ENCODE measurements at regions not wholly inside any gene's neighbourhood (a gene's known extent, or its start where the extent isn't known, plus 50 kb on each side); places are given as distances from the start of the nearest gene placed in this dataset.

DNA sequence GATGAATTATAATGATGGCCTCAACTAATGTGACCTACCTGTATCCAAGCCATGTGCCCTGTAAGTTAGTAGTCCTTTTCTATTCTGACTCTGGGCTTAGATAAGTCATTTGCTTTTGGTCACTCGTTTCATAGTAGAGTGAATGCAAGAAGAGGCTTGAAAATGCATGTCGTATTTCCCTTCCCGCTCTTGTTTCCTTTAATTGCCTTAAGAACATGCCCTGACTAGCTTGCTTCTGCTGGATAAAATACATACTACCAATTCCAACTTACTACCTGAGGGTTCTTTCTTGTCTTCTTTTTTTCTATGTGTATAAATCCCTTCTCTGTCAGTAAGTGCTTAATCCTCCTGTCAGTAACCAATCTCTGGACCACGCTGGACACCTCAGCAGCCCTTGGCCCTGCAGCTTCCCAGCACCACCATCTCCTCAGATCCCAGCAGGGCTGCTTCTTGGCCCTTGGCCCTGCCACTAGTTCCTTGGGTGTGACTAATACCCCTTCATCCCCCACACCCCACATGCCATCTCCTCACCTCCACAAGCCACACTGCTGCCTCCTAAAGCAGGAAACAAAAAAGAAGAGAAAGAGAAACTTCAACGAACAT, 771.7 kb downstream of the IGSF11 start:
- no peak for DNase-seq (ENCODE audit: extremely low spot score in 2 of 2)
- H3K9me3 ChIP-seq, result no peaks in the 10 kb centered on the region
- no peaks in the 10 kb centered on the region for H3K36me3 ChIP-seq
- H3K27ac ChIP-seq, result no peak overlapping the region
- no peaks in the 10 kb centered on the region for H3K4me1 ChIP-seq
- TF ChIP-seq, protein P1, sequence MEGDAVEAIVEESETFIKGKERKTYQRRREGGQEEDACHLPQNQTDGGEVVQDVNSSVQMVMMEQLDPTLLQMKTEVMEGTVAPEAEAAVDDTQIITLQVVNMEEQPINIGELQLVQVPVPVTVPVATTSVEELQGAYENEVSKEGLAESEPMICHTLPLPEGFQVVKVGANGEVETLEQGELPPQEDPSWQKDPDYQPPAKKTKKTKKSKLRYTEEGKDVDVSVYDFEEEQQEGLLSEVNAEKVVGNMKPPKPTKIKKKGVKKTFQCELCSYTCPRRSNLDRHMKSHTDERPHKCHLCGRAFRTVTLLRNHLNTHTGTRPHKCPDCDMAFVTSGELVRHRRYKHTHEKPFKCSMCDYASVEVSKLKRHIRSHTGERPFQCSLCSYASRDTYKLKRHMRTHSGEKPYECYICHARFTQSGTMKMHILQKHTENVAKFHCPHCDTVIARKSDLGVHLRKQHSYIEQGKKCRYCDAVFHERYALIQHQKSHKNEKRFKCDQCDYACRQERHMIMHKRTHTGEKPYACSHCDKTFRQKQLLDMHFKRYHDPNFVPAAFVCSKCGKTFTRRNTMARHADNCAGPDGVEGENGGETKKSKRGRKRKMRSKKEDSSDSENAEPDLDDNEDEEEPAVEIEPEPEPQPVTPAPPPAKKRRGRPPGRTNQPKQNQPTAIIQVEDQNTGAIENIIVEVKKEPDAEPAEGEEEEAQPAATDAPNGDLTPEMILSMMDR (IDR thresholded peaks at IDR 0.05), result no peak
- no peak for TF ChIP-seq POLR2A (IDR thresholded peaks at IDR 0.05)
- no peaks in the 10 kb centered on the region for H3K27me3 ChIP-seq
- intact Hi-C loops (cut with DNase I), result no loop called here
- H3K4me3 ChIP-seq, result no peak overlapping the region

DNA sequence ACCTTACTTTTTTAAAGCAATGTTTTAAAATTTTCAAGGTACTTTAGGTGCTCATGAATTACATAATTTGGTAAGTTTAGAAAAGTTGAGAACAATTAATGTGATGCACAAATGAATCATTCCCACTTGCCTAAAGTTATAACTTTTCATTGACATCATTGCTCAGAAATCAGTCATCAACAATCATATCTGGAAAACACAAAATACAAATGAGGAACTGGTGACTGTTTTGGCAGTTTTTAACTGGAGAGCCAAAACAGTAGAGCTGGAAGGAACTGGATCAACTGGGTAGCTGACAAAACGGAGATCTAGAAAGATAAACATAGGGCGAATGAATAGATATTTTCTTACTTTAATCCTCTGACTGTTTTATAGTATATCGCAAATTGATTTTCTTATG, 767.1 kb downstream of the IGSF11 start:
- Histone ChIP-seq H3K9me3 (no peaks in the 10 kb centered on the region), H3K36me3 (no peaks in the 10 kb centered on the region), H3K27ac (no peak overlapping the region), H3K4me3 (no peak overlapping the region), H3K27me3 (no peaks in the 10 kb centered on the region), H3K4me1 (no peaks in the 10 kb centered on the region)
- no peak for DNase-seq (ENCODE audit: extremely low spot score in 2 of 2)
- intact Hi-C loops (cut with DNase I), result no loop called here
- TF ChIP-seq, protein P1 (IDR thresholded peaks at IDR 0.05), result no peak
- TF ChIP-seq POLR2A (IDR thresholded peaks at IDR 0.05) (no peak), POLR2AphosphoS5 (IDR thresholded peaks at IDR 0.05; ENCODE audit: insufficient read depth in 1 of 2, low read depth in 1 of 2) (no peak)

DNA sequence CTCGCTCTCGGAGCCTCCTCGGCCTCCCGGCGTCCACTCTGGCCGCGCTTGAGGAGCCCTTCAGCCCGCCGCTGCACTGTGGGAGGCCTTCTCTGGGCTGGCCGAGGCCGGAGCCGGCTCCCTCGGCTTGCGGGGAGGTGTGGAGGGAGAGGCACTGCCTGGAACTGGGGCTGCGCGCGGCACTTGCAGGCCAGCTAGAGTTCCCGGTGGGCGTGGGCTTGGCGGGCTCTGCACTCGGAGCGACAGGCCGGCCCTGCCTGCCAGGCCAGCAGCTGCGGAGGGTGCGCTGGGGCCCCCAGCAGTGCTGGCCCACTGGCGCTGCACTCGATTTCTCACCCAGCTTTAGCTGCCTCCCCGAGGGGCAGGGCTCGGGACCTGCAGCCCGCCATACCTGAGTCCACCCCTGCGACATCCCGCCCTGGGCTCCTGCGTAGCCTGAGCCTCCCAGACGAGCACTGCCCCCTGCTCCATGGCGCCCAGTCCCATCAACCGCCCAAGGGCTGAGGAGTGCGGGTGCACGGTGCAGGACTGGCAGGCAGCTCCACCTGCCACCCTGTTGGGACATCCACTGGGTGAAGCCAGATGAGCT, 765.0 kb downstream of the IGSF11 start:
- H3K9me3 ChIP-seq, result no peaks in the 10 kb centered on the region
- H3K36me3 ChIP-seq, result no peaks in the 10 kb centered on the region
- H3K27me3 ChIP-seq, result no peaks in the 10 kb centered on the region
- no peak overlapping the region for H3K27ac ChIP-seq
- TF ChIP-seq POLR2AphosphoS5 (IDR thresholded peaks at IDR 0.05; ENCODE audit: insufficient read depth in 1 of 2, low read depth in 1 of 2) (no peak), POLR2A (IDR thresholded peaks at IDR 0.05) (no peak)
- TF ChIP-seq, protein P1 (IDR thresholded peaks at IDR 0.05), result no peak
- no peak overlapping the region for H3K4me3 ChIP-seq
- intact Hi-C loops (cut with DNase I), result no loop called here
- DNase-seq (ENCODE audit: extremely low spot score in 2 of 2), result no peak
- no peaks in the 10 kb centered on the region for H3K4me1 ChIP-seq

DNA sequence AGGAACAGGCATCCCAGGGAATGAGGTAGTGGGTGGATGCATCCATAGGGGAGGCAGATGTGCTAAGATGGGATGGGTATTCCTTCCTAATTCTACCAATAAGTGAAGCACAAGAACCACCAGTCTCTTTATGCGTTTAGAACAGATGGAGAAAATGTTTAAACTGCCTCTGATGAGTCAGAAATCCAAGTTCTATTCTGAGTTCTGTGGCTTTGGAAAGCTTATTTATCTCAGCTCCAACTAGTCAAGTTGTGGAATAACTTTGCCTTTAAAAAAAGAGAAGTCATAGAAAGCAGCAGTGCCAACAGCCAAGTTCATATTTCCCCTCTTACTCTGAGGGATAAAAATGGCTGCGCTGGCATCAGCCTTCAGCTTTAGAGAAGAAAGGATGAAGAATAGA, 761.7 kb downstream of the IGSF11 start:
- intact Hi-C loops (cut with DNase I), result no loop called here
- Histone ChIP-seq H3K4me3 (no peak overlapping the region), H3K27ac (no peak overlapping the region), H3K9me3 (no peaks in the 10 kb centered on the region), H3K4me1 (no peaks in the 10 kb centered on the region), H3K27me3 (no peaks in the 10 kb centered on the region), H3K36me3 (no peaks in the 10 kb centered on the region)
- DNase-seq (ENCODE audit: extremely low spot score in 2 of 2), result no peak
- TF ChIP-seq POLR2AphosphoS5 (IDR thresholded peaks at IDR 0.05; ENCODE audit: insufficient read depth in 1 of 2, low read depth in 1 of 2), result no peak
- TF ChIP-seq POLR2A (IDR thresholded peaks at IDR 0.05), result no peak
- TF ChIP-seq, protein P1 (IDR thresholded peaks at IDR 0.05), result no peak

DNA sequence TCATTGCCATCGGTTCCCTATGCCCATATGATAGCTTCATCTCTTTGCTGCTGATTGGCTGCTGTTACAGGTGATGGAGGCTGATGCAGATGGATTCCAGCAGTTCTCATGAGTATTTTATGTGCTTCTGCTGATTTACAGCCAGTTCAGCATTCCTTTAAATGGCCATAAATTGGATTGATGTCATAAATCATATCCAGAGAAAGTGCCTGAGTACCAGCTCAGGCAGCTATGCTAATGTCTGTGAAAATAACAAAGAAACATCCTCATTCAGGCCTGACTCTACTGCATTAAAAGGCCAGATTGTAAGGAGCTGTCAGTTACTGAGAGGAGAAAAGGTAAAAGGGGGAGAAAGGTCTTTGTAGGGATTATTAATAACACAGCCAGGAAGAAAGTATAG, 756.8 kb downstream of the IGSF11 start:
- no peak for DNase-seq (ENCODE audit: extremely low spot score in 2 of 2)
- no peaks in the 10 kb centered on the region for H3K27me3 ChIP-seq
- intact Hi-C loops (cut with DNase I), result no loop called here
- H3K27ac ChIP-seq, result no peak overlapping the region
- H3K4me3 ChIP-seq, result no peak overlapping the region
- no peaks in the 10 kb centered on the region for H3K36me3 ChIP-seq
- TF ChIP-seq POLR2AphosphoS5 (IDR thresholded peaks at IDR 0.05; ENCODE audit: insufficient read depth in 1 of 2, low read depth in 1 of 2), result no peak
- TF ChIP-seq, protein P1 (IDR thresholded peaks at IDR 0.05), result no peak
- no peak for TF ChIP-seq POLR2A (IDR thresholded peaks at IDR 0.05)
- H3K4me1 ChIP-seq, result no peaks in the 10 kb centered on the region
- H3K9me3 ChIP-seq, result no peaks in the 10 kb centered on the region
